Endothelial cell of umbilical vein (primary cell): ENCODE measurements at regions not wholly inside any gene's neighbourhood (a gene's known extent, or its start where the extent isn't known, plus 50 kb on each side); places are given as distances from the start of the nearest gene placed in this dataset.

Experiments
- BruUV-seq: library from RNA; stranded (reverse); fragments of 400-500 nt; replicated peaks from 2 replicates; lab custom pipeline; 2021; lab: Mats Ljungman, UMichigan
- CTCF ChIA-PET: fragments of 300-600, 350-600 bp; sonication (Branson Sonifier 250); formaldehyde crosslinking; loops from one replicate; lab custom pipeline; 2021; ENCODE audit warnings: antibody characterized with exemption, inconsistent platforms; lab: Charles Lee
- POLR2A ChIA-PET: fragments of 300-600, 350-600 bp; sonication (Branson Sonifier 250); formaldehyde crosslinking; loops from one replicate; lab custom pipeline; 2021; ENCODE audit warnings: antibody characterized with exemption, inconsistent platforms; lab: Charles Lee
- DNase-seq: peaks from one replicate; pipeline ENCODE4 v3.0.0-alpha.2; 2011; ENCODE audit warnings: low read depth, low spot score
- FAIRE-seq: peaks from 2 replicates; lab custom pipeline; 2011; peaks lifted over from hg19 to GRCh38; lab: Jason Lieb, UNC
- H2AFZ ChIP-seq: 2 replicates; pipeline ENCODE4 v1.6.0; 2012; ENCODE audit warnings: low read depth, low read length, control low read depth, inconsistent platforms
- H3K27ac ChIP-seq: 2 replicates; pipeline ENCODE4 v1.5.1; 2011; ENCODE audit warnings: low read depth, mild to moderate bottlenecking, control low read depth, low read length, moderate library complexity; ENCODE audit not compliant: insufficient read depth
- H3K27me3 ChIP-seq, 2 experiments: 2 replicates each; pipeline versions ENCODE4 v1.6.0 to v1.6.1; 2011; ENCODE audit warnings: low read length in 2 of 2, mixed read lengths in 1 of 2; ENCODE audit not compliant: control insufficient read depth in 2 of 2, insufficient read depth in 2 of 2
- H3K36me3 ChIP-seq, 2 experiments: 2 replicates in 1 of 2; 3 replicates in 1 of 2; pipeline ENCODE4 v1.5.1; 2011; ENCODE audit warnings: low read length in 2 of 2, mild to moderate bottlenecking in 1 of 2, moderate library complexity in 1 of 2; ENCODE audit not compliant: control insufficient read depth in 2 of 2, insufficient read depth in 2 of 2; ENCODE audit errors: extremely low read depth in 1 of 2
- H3K4me1 ChIP-seq: 3 replicates; pipeline ENCODE4 v1.5.1; 2011; ENCODE audit warnings: mild to moderate bottlenecking, low read length; ENCODE audit not compliant: control insufficient read depth, insufficient read depth; ENCODE audit errors: extremely low read depth
- H3K4me2 ChIP-seq: 2 replicates; pipeline ENCODE4 v1.6.1; 2011; ENCODE audit warnings: low read length, control low read depth, mixed read lengths; ENCODE audit not compliant: insufficient read depth
- H3K4me3 ChIP-seq, 3 experiments: fragments of 200-600 bp in 1 of 3; sonication (generic), shearing (Covaris generic) in 1 of 3; replicated peaks in 1 of 3; 2 replicates each; pipeline ENCODE4 v1.5.1; 2011 to 2016; ENCODE audit warnings: control low read depth in 3 of 3, low read length in 3 of 3, mild to moderate bottlenecking in 2 of 3, inconsistent platforms in 1 of 3, low read depth in 1 of 3, moderate library complexity in 1 of 3; ENCODE audit not compliant: insufficient read depth in 1 of 3
- H3K79me2 ChIP-seq: 2 replicates; pipeline ENCODE4 v1.6.0; 2012; ENCODE audit warnings: low read length, inconsistent platforms; ENCODE audit not compliant: control insufficient read depth, insufficient read depth
- H3K9ac ChIP-seq: replicated peaks from 2 replicates; pipeline ENCODE3; 2011; ENCODE audit warnings: low read length, control low read depth; ENCODE audit not compliant: insufficient read depth; ENCODE audit errors: extremely low read depth
- H3K9me1 ChIP-seq: replicated peaks from 3 replicates; pipeline ENCODE4 v1.6.0; 2011; ENCODE audit warnings: mild to moderate bottlenecking, low read length; ENCODE audit not compliant: control insufficient read depth, insufficient read depth; ENCODE audit errors: extremely low read depth
- H3K9me3 ChIP-seq: replicated peaks from 2 replicates; pipeline ENCODE4 v1.5.1; 2012; ENCODE audit warnings: low read length, inconsistent platforms; ENCODE audit not compliant: control insufficient read depth, insufficient read depth
- H4K20me1 ChIP-seq: replicated peaks from 2 replicates; pipeline ENCODE3; 2011; ENCODE audit warnings: mild to moderate bottlenecking, low read length; ENCODE audit not compliant: control insufficient read depth, insufficient read depth; ENCODE audit errors: extremely low read depth
- EZH2 ChIP-seq: IDR thresholded peaks from 2 replicates; pipeline ENCODE4 v1.6.1; 2012; ENCODE audit warnings: borderline replicate concordance, low read depth, mild to moderate bottlenecking, moderate library complexity, low read length, inconsistent platforms; ENCODE audit not compliant: severe bottlenecking
- FOS ChIP-seq: IDR thresholded peaks from 2 replicates; pipeline ENCODE4 v1.6.1; 2011; ENCODE audit warnings: mild to moderate bottlenecking, low read length, moderate library complexity, borderline replicate concordance; ENCODE audit not compliant: insufficient read depth
- GATA2 ChIP-seq: IDR thresholded peaks from 2 replicates; pipeline ENCODE4 v1.7.0; 2011; ENCODE audit warnings: low read depth, mild to moderate bottlenecking, moderate library complexity, mixed read lengths, low read length; ENCODE audit not compliant: insufficient read length, insufficient read depth
- JUN ChIP-seq: IDR thresholded peaks from 2 replicates; pipeline ENCODE4 v1.6.1; 2011; ENCODE audit warnings: borderline replicate concordance, low read depth; ENCODE audit not compliant: insufficient read length, insufficient read depth
- MYC ChIP-seq: IDR thresholded peaks from one replicate; pipeline ENCODE4 v1.6.1; 2011; ENCODE audit warnings: mild to moderate bottlenecking, low read depth, low read length
- POLR2A ChIP-seq: IDR thresholded peaks from 2 replicates; pipeline ENCODE4 v1.6.1; 2012; ENCODE audit warnings: low read depth, mild to moderate bottlenecking, control low read depth, low read length
- POLR2AphosphoS5 ChIP-seq: IDR thresholded peaks from 2 replicates; pipeline ENCODE4 v1.6.1; 2012; ENCODE audit warnings: low read depth, mild to moderate bottlenecking, control low read depth, low read length, moderate library complexity; ENCODE audit not compliant: insufficient read depth
- dilution Hi-C: fragments of 300-500 bp; cut with MboI; formaldehyde crosslinking; loops from one replicate; pipeline ENCODE4 v1.15.0; 2019; ENCODE audit warnings: low sequenced_read_pairs; ENCODE audit not compliant: extremely low pct_ligation_motif_present
- intact Hi-C: fragments of 100-400 bp; cut with micrococcal nuclease; formaldehyde crosslinking; loops from one replicate; pipeline ENCODE4 v1.10.0; 2022
- TF ChIP-seq, protein P1 (sequence below), 2 donors: IDR thresholded peaks; 1 replicate in 1 of 2; 2 replicates in 1 of 2; pipeline ENCODE4 v1.5.1; 2011; ENCODE audit warnings: low read length in 2 of 2, mild to moderate bottlenecking in 2 of 2, moderate library complexity in 2 of 2, control low read depth in 1 of 2, inconsistent platforms in 1 of 2, low read depth in 1 of 2; ENCODE audit not compliant: insufficient read depth in 1 of 2; ENCODE audit errors: extremely low read depth in 1 of 2
- TF ChIP-seq, protein P2 (sequence below): IDR thresholded peaks from 2 replicates; pipeline ENCODE4 v1.6.1; 2011; ENCODE audit not compliant: insufficient read depth, insufficient read length

DNA sequence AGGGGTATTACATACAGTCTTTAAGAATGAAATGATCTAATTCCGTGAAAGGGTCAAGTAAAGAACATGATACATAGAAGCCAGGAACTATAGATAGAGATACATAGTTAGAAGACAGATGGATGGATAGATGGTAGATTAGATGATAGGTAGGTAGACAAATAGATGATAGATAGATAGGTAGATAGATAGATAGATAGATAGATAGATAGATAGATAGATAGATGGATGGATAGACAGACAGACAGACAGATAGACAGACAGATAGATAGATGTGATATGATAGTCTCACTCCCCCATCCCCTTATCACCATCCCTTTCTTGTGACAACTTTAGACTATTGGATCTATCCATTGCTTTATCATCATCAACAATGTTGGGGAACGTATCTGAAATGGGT is 448.2 kb downstream of the METTL4 start:
- FAIRE-seq (no peak), DNase-seq (no peak)
- Histone ChIP-seq H3K9ac (no peak overlapping the region), H3K9me3 (no peaks in the 10 kb centered on the region), H3K4me1 (no peaks in the 10 kb centered on the region), H3K4me2 (no peak overlapping the region), H3K4me3 (no peak overlapping the region), H3K9me1 (no peaks in the 10 kb centered on the region), H3K79me2 (no peaks in the 10 kb centered on the region), H3K36me3 (no peaks in the 10 kb centered on the region), H4K20me1 (no peaks in the 10 kb centered on the region), H3K27ac (no peak overlapping the region), H3K27me3 (peaks cover 0 to 3% of the 10 kb centered on the region in 2 experiments), H2AFZ (no peak overlapping the region)
- intact Hi-C loops = no loop called here
- POLR2A ChIA-PET = no interaction called here
- no TSS peak for BruUV-seq
- dilution Hi-C loops = no loop called here
- TF ChIP-seq JUN (no peak), FOS (no peak)
- TF ChIP-seq, protein P1, sequence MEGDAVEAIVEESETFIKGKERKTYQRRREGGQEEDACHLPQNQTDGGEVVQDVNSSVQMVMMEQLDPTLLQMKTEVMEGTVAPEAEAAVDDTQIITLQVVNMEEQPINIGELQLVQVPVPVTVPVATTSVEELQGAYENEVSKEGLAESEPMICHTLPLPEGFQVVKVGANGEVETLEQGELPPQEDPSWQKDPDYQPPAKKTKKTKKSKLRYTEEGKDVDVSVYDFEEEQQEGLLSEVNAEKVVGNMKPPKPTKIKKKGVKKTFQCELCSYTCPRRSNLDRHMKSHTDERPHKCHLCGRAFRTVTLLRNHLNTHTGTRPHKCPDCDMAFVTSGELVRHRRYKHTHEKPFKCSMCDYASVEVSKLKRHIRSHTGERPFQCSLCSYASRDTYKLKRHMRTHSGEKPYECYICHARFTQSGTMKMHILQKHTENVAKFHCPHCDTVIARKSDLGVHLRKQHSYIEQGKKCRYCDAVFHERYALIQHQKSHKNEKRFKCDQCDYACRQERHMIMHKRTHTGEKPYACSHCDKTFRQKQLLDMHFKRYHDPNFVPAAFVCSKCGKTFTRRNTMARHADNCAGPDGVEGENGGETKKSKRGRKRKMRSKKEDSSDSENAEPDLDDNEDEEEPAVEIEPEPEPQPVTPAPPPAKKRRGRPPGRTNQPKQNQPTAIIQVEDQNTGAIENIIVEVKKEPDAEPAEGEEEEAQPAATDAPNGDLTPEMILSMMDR (IDR thresholded peaks at IDR 0.05; ENCODE audit: extremely low read depth in 1 of 2, insufficient read depth in 1 of 2, low read depth in 1 of 2, low read length in 2 of 2) = no peak
- CTCF ChIA-PET = no interaction called here

DNA sequence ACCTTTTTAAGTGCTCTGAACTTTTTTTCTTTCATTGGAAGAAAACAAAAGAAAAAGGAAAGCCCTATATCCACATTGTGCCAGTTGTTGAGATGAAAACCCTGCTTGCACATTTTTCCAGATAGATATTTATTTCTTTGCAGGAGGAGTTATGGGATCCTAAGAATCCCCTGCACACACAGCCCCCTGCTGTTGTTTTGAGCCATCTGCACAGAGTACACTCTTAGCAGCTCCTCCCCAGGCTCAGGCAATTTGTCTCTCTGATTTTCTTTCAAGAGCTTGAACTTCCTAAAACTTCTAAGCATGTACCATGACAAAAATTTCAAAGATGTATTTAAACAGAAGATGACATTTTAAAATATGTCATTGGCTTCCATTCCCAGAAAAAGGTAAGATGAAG is 436.9 kb downstream of the METTL4 start:
- no peaks in the 10 kb centered on the region for H3K36me3 ChIP-seq
- no peak overlapping the region for H3K4me3 ChIP-seq
- CTCF ChIA-PET = no interaction called here
- H3K27me3 ChIP-seq = no peaks in the 10 kb centered on the region
- no peaks in the 10 kb centered on the region for H3K4me1 ChIP-seq
- H3K4me2 ChIP-seq = no peak overlapping the region
- no peak overlapping the region for H3K27ac ChIP-seq
- no peak overlapping the region for H3K9ac ChIP-seq
- TF ChIP-seq, protein P2, sequence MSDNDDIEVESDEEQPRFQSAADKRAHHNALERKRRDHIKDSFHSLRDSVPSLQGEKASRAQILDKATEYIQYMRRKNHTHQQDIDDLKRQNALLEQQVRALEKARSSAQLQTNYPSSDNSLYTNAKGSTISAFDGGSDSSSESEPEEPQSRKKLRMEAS = no peak
- TF ChIP-seq GATA2 (no peak), EZH2 (no peak), JUN (no peak), POLR2AphosphoS5 (no peak), MYC (no peak), FOS (no peak), POLR2A (no peak)
- TF ChIP-seq, protein P1 (IDR thresholded peaks at IDR 0.05; ENCODE audit: extremely low read depth in 1 of 2, insufficient read depth in 1 of 2, low read depth in 1 of 2, low read length in 2 of 2) = no peak
- H3K9me1 ChIP-seq = no peaks in the 10 kb centered on the region
- no peaks in the 10 kb centered on the region for H3K9me3 ChIP-seq
- no peaks in the 10 kb centered on the region for H4K20me1 ChIP-seq
- no TSS peak for BruUV-seq
- POLR2A ChIA-PET = no interaction called here
- intact Hi-C loops (no loop called here), dilution Hi-C loops (no loop called here)
- FAIRE-seq (no peak), DNase-seq (no peak)
- H2AFZ ChIP-seq = no peak overlapping the region
- no peaks in the 10 kb centered on the region for H3K79me2 ChIP-seq
